ENCODE measurements at regions not wholly inside any gene's neighbourhood (a gene's known extent, or its start where the extent isn't known, plus 50 kb on each side); places are given as distances from the start of the nearest gene placed in this dataset.

- DNase-seq (ENCODE audit: low read depth) = no peak
- TF ChIP-seq, protein P1, sequence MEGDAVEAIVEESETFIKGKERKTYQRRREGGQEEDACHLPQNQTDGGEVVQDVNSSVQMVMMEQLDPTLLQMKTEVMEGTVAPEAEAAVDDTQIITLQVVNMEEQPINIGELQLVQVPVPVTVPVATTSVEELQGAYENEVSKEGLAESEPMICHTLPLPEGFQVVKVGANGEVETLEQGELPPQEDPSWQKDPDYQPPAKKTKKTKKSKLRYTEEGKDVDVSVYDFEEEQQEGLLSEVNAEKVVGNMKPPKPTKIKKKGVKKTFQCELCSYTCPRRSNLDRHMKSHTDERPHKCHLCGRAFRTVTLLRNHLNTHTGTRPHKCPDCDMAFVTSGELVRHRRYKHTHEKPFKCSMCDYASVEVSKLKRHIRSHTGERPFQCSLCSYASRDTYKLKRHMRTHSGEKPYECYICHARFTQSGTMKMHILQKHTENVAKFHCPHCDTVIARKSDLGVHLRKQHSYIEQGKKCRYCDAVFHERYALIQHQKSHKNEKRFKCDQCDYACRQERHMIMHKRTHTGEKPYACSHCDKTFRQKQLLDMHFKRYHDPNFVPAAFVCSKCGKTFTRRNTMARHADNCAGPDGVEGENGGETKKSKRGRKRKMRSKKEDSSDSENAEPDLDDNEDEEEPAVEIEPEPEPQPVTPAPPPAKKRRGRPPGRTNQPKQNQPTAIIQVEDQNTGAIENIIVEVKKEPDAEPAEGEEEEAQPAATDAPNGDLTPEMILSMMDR (conservative IDR thresholded peaks at IDR 0.05; ENCODE audit: control insufficient read depth, insufficient read depth, low read depth, low read length) = no peak
- no peak overlapping the region for H3K4me3 ChIP-seq (ENCODE audit: control insufficient read depth, low read depth, low read length)
Observed at GRCh38 chr20:39568109-39568508, 606.0 kb downstream of the DHX35 start.

- TF ChIP-seq, protein P1 (conservative IDR thresholded peaks at IDR 0.05; ENCODE audit: control insufficient read depth, insufficient read depth, low read depth, low read length) = no peak
- H3K4me3 ChIP-seq (ENCODE audit: control insufficient read depth, low read depth, low read length) = no peak overlapping the region
- no peak for DNase-seq (ENCODE audit: low read depth)
Observed at GRCh38 chr20:39563349-39563748, 601.2 kb downstream of the DHX35 start.

GRCh38 chr20:39554341-39554740, 592.2 kb downstream of the DHX35 start:
- H3K4me3 ChIP-seq (ENCODE audit: control insufficient read depth, low read depth, low read length) = no peak overlapping the region
- DNase-seq (ENCODE audit: low read depth) = no peak
- TF ChIP-seq, protein P1 (conservative IDR thresholded peaks at IDR 0.05; ENCODE audit: control insufficient read depth, insufficient read depth, low read depth, low read length) = no peak

DNA sequence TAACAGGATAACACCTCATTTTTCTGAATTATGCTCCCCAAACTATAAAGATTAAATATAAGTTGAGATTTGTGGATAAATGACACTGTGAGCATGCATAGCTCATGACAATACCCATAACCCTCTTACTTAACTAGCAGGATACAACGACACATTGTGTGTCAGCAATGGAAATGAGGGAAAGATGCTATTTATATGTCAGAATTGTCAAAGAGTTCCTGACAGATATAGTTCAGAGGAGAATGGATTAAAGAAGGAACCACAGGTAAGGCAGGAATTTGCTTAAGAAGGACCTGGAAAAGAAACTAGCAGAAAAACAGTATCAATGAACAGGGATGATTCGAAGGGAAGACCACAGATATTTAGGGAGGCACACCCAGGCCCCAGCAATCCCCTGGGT, 591.0 kb downstream of the DHX35 start:
- no peak overlapping the region for H3K4me3 ChIP-seq (ENCODE audit: control insufficient read depth, low read depth, low read length)
- DNase-seq (ENCODE audit: low read depth) = no peak
- TF ChIP-seq, protein P1 (conservative IDR thresholded peaks at IDR 0.05; ENCODE audit: control insufficient read depth, insufficient read depth, low read depth, low read length) = no peak

DNA sequence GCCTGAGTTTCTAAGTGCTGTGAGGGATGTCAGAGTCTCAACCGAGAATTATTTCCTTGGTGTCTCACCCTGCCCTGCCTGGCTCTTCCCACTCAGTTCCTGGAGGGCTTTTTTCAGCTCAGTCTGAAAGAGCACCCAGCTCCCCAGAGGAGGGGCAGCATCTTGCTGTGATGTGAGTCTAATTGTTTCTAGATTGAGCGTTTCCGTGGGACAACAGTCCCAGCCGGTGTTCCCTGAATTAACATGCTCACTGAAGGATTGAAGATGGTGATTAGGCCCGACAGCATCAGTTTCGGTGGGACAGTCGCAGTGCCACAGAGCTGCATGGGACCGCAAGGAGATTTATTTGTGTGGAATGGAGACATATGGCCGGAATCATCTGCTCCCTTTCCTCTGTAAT, 587.6 kb downstream of the DHX35 start:
- TF ChIP-seq, protein P1 (conservative IDR thresholded peaks at IDR 0.05; ENCODE audit: control insufficient read depth, insufficient read depth, low read depth, low read length) = no peak
- H3K4me3 ChIP-seq (ENCODE audit: control insufficient read depth, low read depth, low read length) = no peak overlapping the region
- DNase-seq (ENCODE audit: low read depth) = no peak

- DNase-seq (ENCODE audit: low read depth) = no peak
- TF ChIP-seq, protein P1 (conservative IDR thresholded peaks at IDR 0.05; ENCODE audit: control insufficient read depth, insufficient read depth, low read depth, low read length) = no peak
- H3K4me3 ChIP-seq (ENCODE audit: control insufficient read depth, low read depth, low read length) = no peak overlapping the region
Observed at GRCh38 chr20:39547546-39548408, 585.6 kb downstream of the DHX35 start.
